ENCODE measurements at regions not wholly inside any gene's neighbourhood (a gene's known extent, or its start where the extent isn't known, plus 50 kb on each side); places are given as distances from the start of the nearest gene placed in this dataset.

- TF ChIP-seq RAD21 (IDR thresholded peaks at IDR 0.05; ENCODE audit: low read depth): no peak
- no peak for TF ChIP-seq TCF12 (IDR thresholded peaks at IDR 0.05; ENCODE audit: low read depth)
- no peak for TF ChIP-seq CEBPB (IDR thresholded peaks at IDR 0.05)
- TF ChIP-seq TEAD4 (IDR thresholded peaks at IDR 0.05): no peak
- no peak for TF ChIP-seq MAX (IDR thresholded peaks at IDR 0.05)
- no peak for TF ChIP-seq CREB1 (IDR thresholded peaks at IDR 0.05; ENCODE audit: low read depth)
These were observed 51.8 kb upstream of the H6PD start for GRCh38 chr1:9182784-9183257.

- TF ChIP-seq RAD21 (IDR thresholded peaks at IDR 0.05; ENCODE audit: low read depth) (no peak), EGR1 (IDR thresholded peaks at IDR 0.05) (no peak), USF1 (IDR thresholded peaks at IDR 0.05) (no peak), CREB1 (IDR thresholded peaks at IDR 0.05; ENCODE audit: low read depth) (no peak), MAX (IDR thresholded peaks at IDR 0.05) (no peak), CEBPB (IDR thresholded peaks at IDR 0.05) (no peak), TAF1 (IDR thresholded peaks at IDR 0.05; ENCODE audit: low read depth) (no peak), TCF12 (IDR thresholded peaks at IDR 0.05; ENCODE audit: low read depth) (no peak), FOXM1 (IDR thresholded peaks at IDR 0.05; ENCODE audit: borderline replicate concordance, low read depth) (no peak), EP300 (IDR thresholded peaks at IDR 0.05; ENCODE audit: borderline replicate concordance) (no peak), NFIC (IDR thresholded peaks at IDR 0.05) (no peak), ZBTB7A (IDR thresholded peaks at IDR 0.05; ENCODE audit: low read depth) (no peak), YY1 (IDR thresholded peaks at IDR 0.05; ENCODE audit: low read depth) (no peak), TEAD4 (IDR thresholded peaks at IDR 0.05) (no peak), REST (IDR thresholded peaks at IDR 0.05; ENCODE audit: low read depth) (no peak)
These were observed 51.1 kb upstream of the H6PD start for GRCh38 chr1:9183441-9183840.

- no peak for TF ChIP-seq CEBPB (IDR thresholded peaks at IDR 0.05)
- TF ChIP-seq CREB1 (IDR thresholded peaks at IDR 0.05; ENCODE audit: low read depth): no peak
- TF ChIP-seq YY1 (IDR thresholded peaks at IDR 0.05; ENCODE audit: low read depth): no peak
- TF ChIP-seq RAD21 (IDR thresholded peaks at IDR 0.05; ENCODE audit: low read depth): no peak
- TF ChIP-seq EP300 (IDR thresholded peaks at IDR 0.05; ENCODE audit: borderline replicate concordance): no peak
- TF ChIP-seq REST (IDR thresholded peaks at IDR 0.05; ENCODE audit: low read depth): no peak
- no peak for TF ChIP-seq EGR1 (IDR thresholded peaks at IDR 0.05)
- TF ChIP-seq TAF1 (IDR thresholded peaks at IDR 0.05; ENCODE audit: low read depth): no peak
- TF ChIP-seq USF1 (IDR thresholded peaks at IDR 0.05): no peak
- no peak for TF ChIP-seq TEAD4 (IDR thresholded peaks at IDR 0.05)
- TF ChIP-seq FOXM1 (IDR thresholded peaks at IDR 0.05; ENCODE audit: borderline replicate concordance, low read depth): no peak
- no peak for TF ChIP-seq NFIC (IDR thresholded peaks at IDR 0.05)
- TF ChIP-seq ZBTB7A (IDR thresholded peaks at IDR 0.05; ENCODE audit: low read depth): no peak
- no peak for TF ChIP-seq MAX (IDR thresholded peaks at IDR 0.05)
- TF ChIP-seq TCF12 (IDR thresholded peaks at IDR 0.05; ENCODE audit: low read depth): no peak
These were observed 50.7 kb upstream of the H6PD start for GRCh38 chr1:9183898-9184297.

- TF ChIP-seq MAX (IDR thresholded peaks at IDR 0.05) (no peak), NFIC (IDR thresholded peaks at IDR 0.05) (no peak), YY1 (IDR thresholded peaks at IDR 0.05; ENCODE audit: low read depth) (no peak), EP300 (IDR thresholded peaks at IDR 0.05; ENCODE audit: borderline replicate concordance) (no peak), REST (IDR thresholded peaks at IDR 0.05; ENCODE audit: low read depth) (no peak), CREB1 (IDR thresholded peaks at IDR 0.05; ENCODE audit: low read depth) (no peak)
These were observed 49.8 kb upstream of the H6PD start for GRCh38 chr1:9184749-9185148.
